Activated CD4-positive, alpha-beta T cell treated with anti-CD3 and anti-CD28 coated beads, Interleukin-2, amount 50 U/mL, for 4 hours (primary cell): ENCODE measurements at regions not wholly inside any gene's neighbourhood (a gene's known extent, or its start where the extent isn't known, plus 50 kb on each side); places are given as distances from the start of the nearest gene placed in this dataset.
"Not testable (repeated sequence)": the region's sequence is repeated elsewhere in the genome, so short reads cannot be mapped to it uniquely, and the experiment has no call there.

Experiments
- DNase-seq, 2 experiments: peaks; one replicate each; pipeline ENCODE4 v3.0.0-alpha.2; 2020

DNA sequence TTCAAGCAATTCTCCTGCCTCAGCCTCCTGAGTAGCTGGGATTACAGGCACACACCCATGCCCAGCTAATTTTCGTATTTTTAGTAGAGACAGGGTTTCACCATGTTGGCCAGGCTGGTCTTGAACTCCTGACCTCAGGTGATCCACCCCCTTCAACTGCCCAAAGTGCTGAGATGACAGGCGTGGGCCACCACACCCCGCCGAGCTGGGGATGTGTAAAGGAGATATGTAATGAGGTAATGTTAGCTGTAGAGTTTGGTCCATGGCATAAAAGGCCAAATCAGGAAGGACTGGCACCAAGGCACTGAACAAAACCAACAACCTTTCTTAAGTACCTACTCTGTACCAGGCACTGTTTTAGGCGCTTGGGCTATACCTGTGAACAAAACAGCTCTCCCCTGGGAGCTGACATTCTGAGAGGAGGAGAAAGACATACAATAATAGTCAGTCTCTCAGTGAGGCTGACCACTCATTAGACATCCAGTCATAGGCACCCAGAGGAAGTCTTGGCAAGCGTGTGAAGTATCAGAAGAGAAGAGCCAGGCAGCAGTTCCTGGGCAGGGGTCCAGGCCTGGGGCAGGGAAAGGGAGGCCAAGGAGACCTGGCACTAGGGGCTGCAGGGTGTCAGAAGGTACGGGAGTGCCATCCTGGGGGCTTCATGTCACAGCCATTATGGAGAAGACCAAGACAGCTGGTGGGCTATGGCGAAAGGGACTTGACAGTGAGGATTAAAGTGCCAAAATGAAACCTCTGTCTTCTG is 164.8 kb upstream of the DTNBP1 start:
- no peak for DNase-seq

GRCh38 chr6:15826814-15827318 is 164.0 kb upstream of the DTNBP1 start:
- no peak for DNase-seq

DNA sequence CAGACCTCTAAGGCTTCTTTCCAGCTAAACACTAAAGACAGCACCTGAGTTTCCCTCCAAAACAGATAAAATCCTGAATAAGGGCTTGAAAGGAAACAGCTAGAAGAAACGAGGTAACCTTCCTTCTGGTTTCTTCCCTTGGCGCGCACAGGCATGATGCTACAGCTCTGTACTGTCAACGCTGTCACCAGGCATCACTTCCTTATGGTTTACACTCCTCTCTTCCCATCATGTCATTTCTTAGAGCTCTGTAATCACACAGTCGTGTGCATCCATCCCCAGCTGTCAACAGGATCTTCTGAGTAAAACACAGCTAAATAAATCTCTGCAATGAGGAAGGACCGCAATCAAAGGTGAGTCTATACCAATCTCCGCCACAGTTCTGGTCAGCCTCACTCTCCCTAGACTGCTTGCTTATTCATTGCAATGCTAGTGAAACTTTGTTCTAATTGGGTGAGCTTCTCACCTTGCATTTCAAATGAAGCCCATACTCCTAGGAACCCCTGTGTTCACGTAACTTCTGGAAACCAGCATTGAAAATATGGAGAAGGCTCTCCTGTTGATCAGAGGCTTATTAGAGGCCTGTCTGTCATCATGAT is 162.6 kb upstream of the DTNBP1 start:
- DNase-seq, result no peak

GRCh38 chr6:15824811-15825210 is 162.0 kb upstream of the DTNBP1 start:
- DNase-seq, result no peak

- no peak for DNase-seq
These were observed 161.1 kb upstream of the DTNBP1 start for GRCh38 chr6:15823838-15824414.

DNA sequence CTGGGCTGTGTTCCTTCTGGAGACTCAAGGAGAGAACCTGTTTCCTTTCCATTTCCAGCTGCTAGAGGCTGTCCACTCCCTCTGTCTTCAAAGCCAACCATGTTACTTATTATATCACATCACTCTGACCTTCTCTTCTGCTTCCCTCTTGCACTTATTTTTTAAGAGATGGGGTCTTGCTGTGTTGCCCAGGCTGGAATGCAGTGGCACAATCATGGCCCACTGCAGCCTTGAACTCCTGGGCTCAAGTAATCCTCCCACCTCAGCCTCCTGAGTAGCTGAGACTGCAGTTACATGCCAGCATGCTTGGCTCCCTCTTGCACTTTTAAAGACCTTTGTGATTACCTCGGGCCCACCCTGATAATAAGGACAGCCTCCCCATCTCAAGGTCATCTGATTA is 160.0 kb upstream of the DTNBP1 start:
- no peak for DNase-seq

- no peak for DNase-seq
These were observed 157.0 kb upstream of the DTNBP1 start for GRCh38 chr6:15819841-15820240.

- no peak for DNase-seq
These were observed 156.4 kb upstream of the DTNBP1 start for GRCh38 chr6:15819226-15819625.

- DNase-seq, result no peak
These were observed 155.7 kb upstream of the DTNBP1 start for GRCh38 chr6:15818491-15818890.

GRCh38 chr6:15818044-15818443 is 155.2 kb upstream of the DTNBP1 start:
- DNase-seq, result no peak

- no peak for DNase-seq
These were observed 154.3 kb upstream of the DTNBP1 start for GRCh38 chr6:15817100-15817499.

- DNase-seq, result no peak
These were observed 153.8 kb upstream of the DTNBP1 start for GRCh38 chr6:15816661-15817060.

DNA sequence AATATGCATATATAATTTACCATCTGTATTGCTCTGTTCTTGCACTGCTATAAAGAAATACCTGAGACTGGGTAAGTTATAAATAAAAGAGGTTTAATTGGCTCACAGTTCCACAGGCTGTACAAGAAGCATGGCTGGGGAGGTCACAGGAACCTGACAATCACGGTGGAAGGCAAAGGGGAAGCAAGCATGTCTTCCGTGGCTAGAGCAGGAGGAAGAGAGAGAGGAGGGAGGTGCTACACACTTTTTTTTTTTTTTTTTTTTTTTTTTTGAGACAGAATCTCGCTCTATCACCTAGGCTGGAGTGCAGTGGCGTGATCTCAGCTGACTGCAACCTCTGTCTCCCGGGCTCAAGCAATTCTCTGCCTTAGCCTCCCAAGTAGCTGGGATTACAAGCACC is 150.9 kb upstream of the DTNBP1 start:
- not testable (repeated sequence) for DNase-seq

GRCh38 chr6:15811107-15811506 is 148.3 kb upstream of the DTNBP1 start:
- no peak for DNase-seq

- no peak for DNase-seq
These were observed 147.8 kb upstream of the DTNBP1 start for GRCh38 chr6:15810618-15811017.

- no peak for DNase-seq
These were observed 146.5 kb upstream of the DTNBP1 start for GRCh38 chr6:15809367-15809766.

- no peak for DNase-seq
These were observed 141.6 kb upstream of the DTNBP1 start for GRCh38 chr6:15804164-15805154.

DNA sequence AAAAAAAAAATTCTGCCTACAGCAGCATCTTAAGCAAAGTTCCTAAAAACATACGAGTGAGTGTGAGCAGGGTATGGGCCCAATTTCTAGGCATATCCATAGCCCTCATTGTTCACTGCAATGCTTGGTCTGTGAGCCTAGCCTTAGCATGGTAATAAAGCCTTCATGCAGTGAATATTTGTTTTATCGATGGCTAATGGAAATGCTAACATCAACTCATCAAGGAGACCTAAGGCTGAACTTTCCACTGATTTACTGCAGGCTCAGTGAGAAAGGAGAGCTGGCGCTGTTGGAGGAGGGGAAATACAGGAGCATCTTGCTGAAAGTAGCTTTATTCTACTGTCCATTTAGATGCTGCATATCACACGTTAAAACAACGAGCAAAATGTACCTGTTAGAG is 139.6 kb upstream of the DTNBP1 start:
- no peak for DNase-seq

DNA sequence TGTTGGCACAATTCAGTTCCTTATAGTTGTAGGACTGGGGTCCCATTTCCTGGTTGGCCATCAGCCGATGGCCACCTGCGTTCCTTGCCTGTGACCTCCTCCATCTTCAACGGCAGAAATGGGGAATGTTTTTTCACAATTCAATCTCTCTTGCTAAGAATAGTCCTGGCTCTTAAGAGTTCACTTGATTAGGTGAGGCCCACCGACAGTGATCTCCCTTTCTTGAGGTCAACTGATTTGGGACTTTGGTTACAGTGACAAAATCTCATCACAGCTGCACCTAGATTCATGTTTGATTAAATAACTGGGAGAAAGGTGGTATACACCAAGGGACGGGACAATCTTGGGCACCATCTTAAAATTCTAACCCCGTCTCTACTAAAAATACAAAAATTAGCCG is 139.1 kb upstream of the DTNBP1 start:
- DNase-seq, result no peak

DNA sequence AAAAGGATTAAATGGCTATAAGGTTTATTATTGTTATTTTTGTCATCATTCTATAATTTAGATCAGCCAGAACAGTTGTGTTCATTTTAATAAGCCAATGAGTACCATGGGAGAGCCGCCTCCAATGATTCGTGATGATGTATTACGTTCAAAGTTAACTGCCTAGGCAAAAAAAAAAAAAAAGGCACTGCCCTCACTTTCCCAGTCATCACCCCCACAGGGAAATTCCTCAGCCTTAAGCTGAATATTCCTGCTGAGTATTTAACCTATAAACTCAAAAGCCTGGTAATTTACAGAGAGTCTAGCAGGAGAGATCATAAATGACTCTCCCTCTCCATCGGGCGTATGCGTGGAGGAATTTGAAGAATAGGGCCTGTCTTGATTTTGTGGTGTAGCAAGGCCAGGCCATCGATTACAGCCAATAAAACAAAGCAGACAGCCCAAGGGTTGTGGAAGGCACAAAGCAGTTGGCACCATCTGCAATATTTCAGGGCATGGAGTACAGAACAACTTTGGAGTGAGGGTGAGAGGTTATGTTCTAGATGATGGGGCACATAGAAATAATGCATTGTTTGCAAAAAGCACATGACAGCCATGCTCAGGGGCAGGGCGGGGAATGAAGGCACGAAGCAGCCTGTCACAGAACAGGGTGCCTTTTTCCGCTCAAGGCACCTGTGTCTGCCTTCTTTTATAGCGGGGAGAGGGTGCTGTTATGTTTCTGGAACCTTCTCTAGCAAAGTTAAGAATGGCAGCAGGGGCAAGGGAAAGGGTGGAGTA is 138.2 kb upstream of the DTNBP1 start:
- DNase-seq, result no peak

- DNase-seq, result no peak
These were observed 135.9 kb upstream of the DTNBP1 start for GRCh38 chr6:15798533-15799255.
